ENCODE measurements at regions not wholly inside any gene's neighbourhood (a gene's known extent, or its start where the extent isn't known, plus 50 kb on each side); places are given as distances from the start of the nearest gene placed in this dataset.

- no peak overlapping the region for H3K27ac ChIP-seq (replicated peaks)
- DNase-seq (ENCODE audit: low read depth in 1 of 2, low spot score in 1 of 2), result no peak
- no peaks in the 10 kb centered on the region for H3K27me3 ChIP-seq (ENCODE audit: insufficient read depth, poor library complexity, severe bottlenecking)
- TF ChIP-seq SPI1 (IDR thresholded peaks at IDR 0.05; ENCODE audit: borderline replicate concordance, low read depth), result no peak
- TF ChIP-seq GABPA (IDR thresholded peaks at IDR 0.05; ENCODE audit: low read depth), result no peak
- TF ChIP-seq REST (IDR thresholded peaks at IDR 0.05; ENCODE audit: insufficient replicate concordance, low read depth), result no peak
- TF ChIP-seq, protein P1, sequence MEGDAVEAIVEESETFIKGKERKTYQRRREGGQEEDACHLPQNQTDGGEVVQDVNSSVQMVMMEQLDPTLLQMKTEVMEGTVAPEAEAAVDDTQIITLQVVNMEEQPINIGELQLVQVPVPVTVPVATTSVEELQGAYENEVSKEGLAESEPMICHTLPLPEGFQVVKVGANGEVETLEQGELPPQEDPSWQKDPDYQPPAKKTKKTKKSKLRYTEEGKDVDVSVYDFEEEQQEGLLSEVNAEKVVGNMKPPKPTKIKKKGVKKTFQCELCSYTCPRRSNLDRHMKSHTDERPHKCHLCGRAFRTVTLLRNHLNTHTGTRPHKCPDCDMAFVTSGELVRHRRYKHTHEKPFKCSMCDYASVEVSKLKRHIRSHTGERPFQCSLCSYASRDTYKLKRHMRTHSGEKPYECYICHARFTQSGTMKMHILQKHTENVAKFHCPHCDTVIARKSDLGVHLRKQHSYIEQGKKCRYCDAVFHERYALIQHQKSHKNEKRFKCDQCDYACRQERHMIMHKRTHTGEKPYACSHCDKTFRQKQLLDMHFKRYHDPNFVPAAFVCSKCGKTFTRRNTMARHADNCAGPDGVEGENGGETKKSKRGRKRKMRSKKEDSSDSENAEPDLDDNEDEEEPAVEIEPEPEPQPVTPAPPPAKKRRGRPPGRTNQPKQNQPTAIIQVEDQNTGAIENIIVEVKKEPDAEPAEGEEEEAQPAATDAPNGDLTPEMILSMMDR (IDR thresholded peaks at IDR 0.05; ENCODE audit: insufficient read depth, low read length), result no peak
- TF ChIP-seq POLR2AphosphoS5 (IDR thresholded peaks at IDR 0.05; ENCODE audit: low read depth), result no peak
- H3K4me3 ChIP-seq (replicated peaks; ENCODE audit: insufficient read depth, low read length), result no peak overlapping the region
Measured at GRCh38 chr4:67006791-67007190, 538.5 kb downstream of the CENPC start.

DNA sequence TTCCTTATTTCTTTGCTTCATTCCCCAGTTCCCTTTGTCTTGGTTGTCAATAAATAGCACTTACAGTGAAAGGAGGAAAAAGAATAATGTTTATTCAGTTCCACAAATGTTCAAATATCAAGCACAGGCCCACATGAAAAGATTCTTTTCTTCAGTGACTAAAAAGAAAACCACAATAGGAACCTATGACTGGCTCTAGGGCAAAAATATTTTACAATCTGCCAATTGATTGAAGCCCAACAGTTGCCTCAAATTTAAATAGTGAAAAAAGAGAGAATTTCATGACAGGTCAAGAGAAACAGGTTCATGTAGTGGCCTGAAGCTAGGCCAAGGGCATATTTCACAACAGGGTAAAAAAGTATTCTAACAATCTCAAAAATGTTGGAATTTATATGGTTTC is 553.8 kb downstream of the CENPC start:
- DNase-seq (ENCODE audit: low read depth in 1 of 2, low spot score in 1 of 2), result no peak
- H3K27ac ChIP-seq (replicated peaks), result no peak overlapping the region
- no peaks in the 10 kb centered on the region for H3K27me3 ChIP-seq (ENCODE audit: insufficient read depth, poor library complexity, severe bottlenecking)
- no peak overlapping the region for H3K4me3 ChIP-seq (replicated peaks; ENCODE audit: insufficient read depth, low read length)
- TF ChIP-seq SPI1 (IDR thresholded peaks at IDR 0.05; ENCODE audit: borderline replicate concordance, low read depth) (no peak), GABPA (IDR thresholded peaks at IDR 0.05; ENCODE audit: low read depth) (no peak), POLR2AphosphoS5 (IDR thresholded peaks at IDR 0.05; ENCODE audit: low read depth) (no peak), REST (IDR thresholded peaks at IDR 0.05; ENCODE audit: insufficient replicate concordance, low read depth) (no peak)
- TF ChIP-seq, protein P1 (IDR thresholded peaks at IDR 0.05; ENCODE audit: insufficient read depth, low read length), result no peak

DNA sequence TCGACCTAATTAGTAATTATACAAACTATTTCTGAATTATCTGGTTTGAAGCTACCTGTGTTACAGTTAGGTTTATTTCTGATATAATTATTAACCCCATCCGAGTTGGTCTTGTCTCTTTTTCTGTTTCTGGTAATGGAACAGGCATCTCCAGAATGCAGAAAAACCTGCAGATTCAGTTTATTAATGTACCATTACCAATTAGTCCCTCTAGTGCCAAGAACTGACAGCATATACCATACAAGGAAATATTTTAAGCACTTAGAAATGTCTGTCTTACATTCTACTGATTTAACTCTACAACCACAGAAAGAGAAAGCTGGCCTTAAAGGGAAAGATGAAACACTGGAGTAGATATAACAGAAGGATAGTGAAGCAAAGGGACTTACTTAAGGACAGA is 570.6 kb downstream of the CENPC start:
- Histone ChIP-seq H3K4me3 (replicated peaks; ENCODE audit: insufficient read depth, low read length) (no peak overlapping the region), H3K27me3 (ENCODE audit: insufficient read depth, poor library complexity, severe bottlenecking) (peaks cover 3% of the 10 kb centered on the region), H3K27ac (replicated peaks) (no peak overlapping the region)
- TF ChIP-seq GABPA (IDR thresholded peaks at IDR 0.05; ENCODE audit: low read depth) (no peak), POLR2AphosphoS5 (IDR thresholded peaks at IDR 0.05; ENCODE audit: low read depth) (no peak), SPI1 (IDR thresholded peaks at IDR 0.05; ENCODE audit: borderline replicate concordance, low read depth) (no peak), REST (IDR thresholded peaks at IDR 0.05; ENCODE audit: insufficient replicate concordance, low read depth) (no peak)
- TF ChIP-seq, protein P1 (IDR thresholded peaks at IDR 0.05; ENCODE audit: insufficient read depth, low read length), result no peak
- DNase-seq (ENCODE audit: low read depth in 1 of 2, low spot score in 1 of 2), result no peak

All from HL-60 (cell line).